EL (cell line): ENCODE measurements at regions not wholly inside any gene's neighbourhood (a gene's known extent, or its start where the extent isn't known, plus 50 kb on each side); places are given as distances from the start of the nearest gene placed in this dataset.

Source experiments
- DNase-seq: peaks from one replicate; pipeline ENCODE4 v3.0.0-alpha.2; 2016

DNA sequence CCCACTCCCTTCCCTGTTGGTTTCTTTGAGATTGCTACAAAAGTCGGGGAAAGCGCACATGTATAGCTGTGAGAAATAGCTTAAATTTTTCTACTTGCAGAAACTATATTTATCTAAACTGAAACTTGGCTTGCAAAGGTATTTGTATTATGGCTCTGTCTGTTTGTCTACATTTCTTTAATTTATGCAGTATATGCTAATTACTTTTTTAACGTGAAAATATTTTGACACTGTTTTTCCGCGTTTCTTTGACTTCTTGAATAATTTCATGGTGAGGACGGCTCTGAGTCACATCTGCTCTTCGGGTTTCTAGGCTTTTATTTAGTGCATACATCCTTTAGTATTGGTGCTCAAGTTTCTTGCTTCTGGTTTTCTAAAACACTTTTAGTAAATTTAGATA, 182.1 kb upstream of the ZRANB2 start:
- DNase-seq = no peak

DNA sequence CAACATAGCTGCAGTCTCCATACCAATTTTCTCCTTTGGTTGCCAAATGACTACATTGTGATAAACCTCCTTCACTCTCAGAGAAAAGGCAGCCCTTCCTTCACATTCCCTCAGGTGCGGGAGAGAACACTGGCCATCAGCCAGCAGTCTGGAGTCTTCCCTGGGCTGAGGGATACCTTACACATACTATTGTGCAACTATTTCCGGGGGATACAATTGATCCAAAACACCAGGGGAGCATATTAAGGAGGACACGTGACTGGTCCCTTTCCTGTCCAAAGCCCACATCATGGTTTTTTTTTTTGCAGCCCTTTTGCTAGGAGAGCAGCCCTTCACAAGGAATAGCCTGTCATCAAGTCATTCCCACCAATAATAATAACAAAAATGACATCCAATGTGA, 172.1 kb upstream of the ZRANB2 start:
- no peak for DNase-seq

DNA sequence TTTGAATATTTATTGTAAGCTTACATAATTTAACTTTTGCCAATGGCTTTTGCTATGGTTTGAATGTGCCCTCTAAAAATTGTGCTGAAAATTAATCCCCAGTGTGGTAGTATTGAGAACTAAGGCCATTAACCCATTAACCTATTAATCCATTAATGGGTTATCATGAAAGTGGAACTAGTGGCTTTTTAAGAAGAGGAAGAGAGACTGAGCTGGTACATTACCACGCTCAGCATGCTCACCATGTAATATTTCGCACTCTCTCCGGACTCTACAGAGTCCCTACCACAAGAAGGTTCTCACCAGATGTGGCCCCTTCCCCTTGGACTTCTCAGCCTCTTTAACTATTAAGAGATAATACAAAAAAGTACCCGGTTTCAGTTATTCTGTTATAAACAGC, 164.4 kb upstream of the ZRANB2 start:
- DNase-seq = no peak

DNA sequence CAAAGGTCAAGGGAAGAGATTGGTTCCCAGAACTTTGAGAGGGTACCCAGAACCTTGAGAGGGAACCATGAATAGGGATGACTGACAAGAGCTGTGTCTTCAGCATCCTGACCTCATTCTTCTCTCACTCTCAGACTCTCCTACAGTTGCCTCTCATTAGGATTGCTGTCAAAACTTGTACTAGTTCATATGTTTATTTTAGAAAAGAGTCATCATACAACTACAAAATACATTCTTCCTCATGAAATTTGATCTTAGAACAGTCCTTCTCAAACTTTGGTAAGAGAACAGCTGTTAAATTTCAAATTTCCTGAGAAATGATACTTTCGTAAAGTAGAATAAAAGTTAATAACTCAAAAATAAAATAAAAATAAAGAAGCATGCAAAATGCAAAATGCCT, 161.4 kb upstream of the ZRANB2 start:
- DNase-seq = no peak

DNA sequence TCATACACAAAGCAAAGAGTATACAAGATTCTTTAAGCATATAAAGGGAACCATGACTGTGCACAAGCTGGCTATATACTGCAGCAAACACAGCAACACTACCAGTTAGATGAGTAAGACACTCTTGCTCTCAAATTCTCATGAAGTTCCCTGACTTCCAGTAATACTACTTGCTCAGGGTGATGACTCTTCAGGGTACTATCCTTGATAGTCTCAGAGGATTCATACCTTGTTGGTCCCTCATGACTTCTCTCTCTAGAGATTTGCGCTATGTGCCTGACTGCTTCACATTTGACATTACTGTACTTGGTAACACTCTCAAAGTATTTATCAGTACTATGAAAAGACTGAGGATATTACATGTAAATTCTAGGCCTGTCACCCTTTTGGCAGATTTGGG, 159.8 kb upstream of the ZRANB2 start:
- DNase-seq = no peak

DNA sequence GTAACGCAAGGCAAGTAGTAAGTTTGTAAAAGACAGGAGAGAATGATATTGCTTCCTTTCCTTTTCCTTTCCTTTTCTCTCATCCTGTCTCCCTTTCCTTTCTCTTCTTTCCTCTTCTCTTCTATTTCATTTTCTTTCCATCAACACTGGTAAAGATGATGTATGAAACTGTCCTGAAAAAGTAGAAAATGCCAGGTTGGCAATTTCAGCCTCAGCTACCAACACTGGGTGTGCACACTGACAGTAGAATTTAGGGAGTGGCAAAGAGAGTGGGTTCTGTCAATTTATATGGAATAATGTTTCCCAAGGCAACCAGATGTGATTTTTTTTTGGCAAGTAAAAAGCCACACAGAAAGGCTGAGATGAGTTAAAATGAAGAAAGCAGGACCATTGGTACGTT, 155.7 kb upstream of the ZRANB2 start:
- DNase-seq = no peak

DNA sequence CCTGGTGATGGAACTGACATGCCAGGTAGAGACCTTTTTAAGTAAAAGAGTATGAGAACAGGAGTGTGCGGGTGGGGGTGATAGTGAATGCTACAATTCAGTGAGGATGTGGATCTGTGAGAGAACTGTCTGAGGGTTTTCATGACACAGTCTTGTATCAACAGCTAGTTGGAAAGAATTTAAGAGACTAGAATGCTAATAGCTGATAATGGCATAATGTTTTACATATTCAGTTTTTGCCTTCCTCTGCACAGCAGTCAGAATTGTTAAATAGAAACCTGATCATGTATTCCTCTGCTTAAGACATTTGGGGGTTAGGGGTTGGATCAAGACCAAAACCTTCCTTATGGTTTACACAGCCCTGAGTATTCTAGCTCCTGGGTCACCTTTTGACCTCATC, 152.8 kb upstream of the ZRANB2 start:
- no peak for DNase-seq

DNA sequence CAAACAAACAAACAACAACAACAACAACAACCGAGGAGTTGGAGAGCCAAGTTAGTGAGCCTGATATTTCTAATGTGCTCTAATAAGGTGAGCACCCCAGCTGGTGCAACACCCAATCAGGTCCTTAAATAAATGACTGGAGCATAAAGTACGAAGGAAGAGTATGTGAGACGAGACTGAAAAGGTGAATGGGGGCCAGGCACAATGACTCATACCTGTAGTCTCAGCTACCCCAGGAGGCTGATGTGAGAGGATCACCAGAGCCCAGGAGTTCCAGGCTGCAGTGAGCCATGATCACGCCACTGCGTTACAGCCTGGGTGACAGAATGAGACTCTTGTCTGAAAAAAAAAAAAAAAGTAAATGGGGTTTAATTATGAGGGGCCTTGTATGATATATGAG, 152.0 kb upstream of the ZRANB2 start:
- DNase-seq = no peak

DNA sequence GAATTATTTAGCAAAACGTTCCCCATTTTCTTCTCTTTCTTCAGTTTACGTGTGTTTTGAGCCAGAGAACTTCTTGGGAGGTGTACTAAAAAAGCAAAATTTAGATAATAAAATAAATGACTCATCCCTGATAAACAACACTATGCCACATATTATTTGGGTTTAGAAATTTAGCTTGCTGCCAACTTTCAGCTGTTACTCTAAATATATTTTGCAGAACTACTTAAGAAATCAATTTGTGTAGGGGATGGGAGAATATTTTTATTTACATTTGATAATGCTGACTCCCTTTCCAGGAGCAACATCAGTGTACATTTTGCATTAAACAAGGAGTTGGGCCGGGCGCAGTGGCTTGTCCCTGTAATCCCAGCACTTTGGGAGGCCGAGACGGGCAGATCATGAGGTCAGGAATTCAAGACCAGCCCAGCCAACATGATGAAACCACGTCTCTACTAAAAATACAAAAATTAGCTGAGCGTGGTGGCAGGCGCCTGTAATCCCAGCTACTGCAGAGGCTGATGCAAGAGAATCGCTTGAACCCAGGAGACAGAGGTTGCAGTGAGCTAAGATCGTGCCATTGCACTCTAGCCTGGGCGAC, 151.4 kb upstream of the ZRANB2 start:
- no peak for DNase-seq

DNA sequence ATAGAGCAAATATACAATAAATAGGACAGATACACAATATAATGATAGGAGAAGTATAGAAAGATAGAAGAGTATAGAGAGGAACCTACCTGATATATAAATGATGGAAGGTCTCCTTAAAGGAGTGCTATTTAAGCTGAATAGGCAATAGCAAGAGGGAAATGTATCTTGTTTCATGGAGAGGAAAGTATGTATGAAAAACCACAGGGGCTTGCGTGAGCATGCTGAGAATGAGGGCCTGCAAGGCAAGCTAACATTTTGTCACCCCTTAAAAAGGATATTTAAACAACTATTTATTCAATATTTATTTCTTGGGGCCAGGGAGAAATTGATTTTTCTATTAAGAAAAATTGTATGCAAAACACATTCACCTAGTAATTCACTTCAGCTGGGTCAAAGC, 150.9 kb upstream of the ZRANB2 start:
- no peak for DNase-seq

DNA sequence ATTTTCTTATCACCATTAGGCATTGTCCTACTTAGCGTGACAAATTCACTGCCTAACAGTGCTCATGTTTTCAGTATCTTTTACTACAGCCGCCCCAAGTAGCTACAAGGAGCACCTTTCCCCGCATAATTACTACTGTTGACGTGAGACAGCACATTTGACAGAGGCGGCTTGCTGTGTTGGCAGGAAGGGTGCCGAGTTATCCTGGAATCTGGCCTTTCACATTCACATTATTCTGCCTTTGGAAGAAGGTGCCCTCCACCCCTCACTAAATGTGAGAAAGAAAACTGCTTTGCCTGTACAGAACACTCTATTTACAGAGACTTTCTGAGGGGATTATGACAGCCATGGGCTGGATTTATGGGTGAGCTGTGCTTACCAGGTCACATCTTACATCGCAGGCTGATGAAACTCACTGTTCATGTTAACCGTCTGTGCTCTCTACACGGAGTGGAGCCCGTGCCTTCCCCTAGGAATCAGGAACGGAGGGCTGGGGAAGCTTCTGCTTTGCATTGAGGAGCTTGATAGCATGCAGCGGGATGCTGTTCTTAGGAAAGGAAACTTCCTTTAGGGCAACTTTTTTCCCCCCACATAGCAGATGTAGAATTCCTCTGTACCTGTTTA, 148.0 kb upstream of the ZRANB2 start:
- no peak for DNase-seq

DNA sequence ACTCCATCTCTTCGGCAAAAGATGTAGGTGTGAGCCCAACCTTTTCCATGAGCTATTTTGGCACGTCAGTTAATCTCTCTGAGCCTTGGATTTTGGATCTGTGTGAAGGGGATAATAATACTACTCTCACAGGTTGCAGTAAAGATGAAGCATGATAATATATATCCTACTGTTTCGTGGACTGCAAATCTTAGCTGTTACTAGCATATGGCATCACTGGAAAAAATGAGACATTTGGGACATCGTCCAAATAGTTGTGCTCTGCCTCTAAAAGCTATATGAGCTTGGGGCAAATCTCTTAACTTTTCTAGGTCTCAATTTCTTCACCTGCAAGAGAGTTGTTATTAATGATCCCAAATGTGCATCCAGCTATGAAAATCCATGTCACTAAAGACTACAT, 147.4 kb upstream of the ZRANB2 start:
- DNase-seq = no peak

DNA sequence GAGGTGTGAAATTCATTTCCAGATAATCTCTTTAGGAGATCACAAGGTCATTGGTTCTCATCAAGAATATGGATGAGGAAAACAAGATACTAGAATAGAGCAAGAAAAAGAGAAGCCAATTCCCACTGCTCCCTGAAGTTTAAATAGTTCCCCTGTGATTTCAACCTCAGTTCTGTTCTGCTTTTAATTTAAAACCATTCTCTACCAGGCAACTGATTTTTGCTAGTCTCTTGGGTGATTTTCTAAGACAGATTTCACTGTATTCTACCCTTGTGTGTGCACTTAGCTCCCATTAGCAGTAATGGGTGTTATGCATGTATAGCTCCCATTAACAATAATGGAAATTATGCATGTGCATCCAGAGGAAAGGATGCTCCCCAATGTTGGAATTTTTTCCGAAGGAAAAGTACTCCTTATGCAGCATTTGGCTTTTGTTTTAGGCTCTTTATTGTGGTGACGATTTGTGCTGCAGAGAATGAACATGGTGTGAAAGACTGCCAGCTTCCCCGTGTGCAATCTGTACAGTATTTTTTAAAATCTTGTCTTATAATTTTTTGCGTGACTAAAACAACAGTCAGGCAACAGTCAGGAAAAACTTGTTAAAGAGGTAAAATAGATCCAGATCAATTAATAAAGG, 144.0 kb upstream of the ZRANB2 start:
- DNase-seq = no peak

DNA sequence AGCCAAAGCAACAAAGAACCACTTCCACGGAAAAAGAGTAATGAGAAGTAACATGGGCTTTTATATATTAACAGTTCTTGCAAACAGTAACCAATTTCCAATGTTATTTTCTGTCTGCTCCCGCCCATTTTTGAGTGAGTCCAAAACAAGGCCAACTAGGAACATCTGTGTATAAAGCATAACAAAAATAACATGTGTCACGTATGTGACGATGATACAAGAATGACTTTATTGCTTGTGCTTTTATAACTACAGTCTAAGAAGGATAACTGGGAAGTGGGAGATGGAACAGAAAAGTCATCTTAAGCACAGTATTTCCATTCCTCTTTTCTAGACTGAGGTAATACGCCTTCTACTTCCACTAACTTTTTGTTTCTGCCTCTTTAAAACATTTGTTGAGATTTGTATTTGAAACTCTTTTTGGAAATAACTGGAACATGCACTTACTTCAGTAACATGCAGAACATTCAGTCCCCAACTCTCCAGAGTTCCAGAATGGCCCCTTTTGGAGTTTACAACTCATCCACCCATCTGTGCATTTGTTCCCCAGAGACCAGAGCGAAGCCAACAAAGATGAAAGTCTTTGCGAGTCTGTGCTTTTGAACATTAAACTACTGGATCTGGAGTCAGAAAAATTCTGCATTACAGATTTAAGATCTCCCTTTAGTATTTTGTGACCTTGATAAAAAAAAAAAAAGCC, 143.0 kb upstream of the ZRANB2 start:
- DNase-seq = no peak

DNA sequence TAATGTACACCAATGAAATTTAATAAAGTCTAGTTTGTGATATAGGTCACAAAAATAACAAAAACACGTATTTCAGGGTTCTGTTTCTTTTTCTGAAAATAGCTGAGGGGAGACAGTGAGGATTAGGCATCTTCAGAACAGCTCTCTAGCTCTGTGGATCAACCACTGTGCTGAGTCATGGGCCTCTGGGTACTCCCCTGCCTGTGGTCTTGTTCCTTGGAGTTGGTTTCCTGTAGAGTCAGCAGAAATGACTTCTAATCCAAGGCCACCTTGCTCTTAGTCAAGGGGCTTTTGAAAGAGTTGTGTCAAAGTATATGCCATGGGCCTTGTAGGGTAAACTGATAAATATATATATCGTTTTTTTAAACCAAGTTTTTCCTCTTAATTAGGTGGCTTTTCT, 141.8 kb upstream of the ZRANB2 start:
- DNase-seq = peak; percentile 11

DNA sequence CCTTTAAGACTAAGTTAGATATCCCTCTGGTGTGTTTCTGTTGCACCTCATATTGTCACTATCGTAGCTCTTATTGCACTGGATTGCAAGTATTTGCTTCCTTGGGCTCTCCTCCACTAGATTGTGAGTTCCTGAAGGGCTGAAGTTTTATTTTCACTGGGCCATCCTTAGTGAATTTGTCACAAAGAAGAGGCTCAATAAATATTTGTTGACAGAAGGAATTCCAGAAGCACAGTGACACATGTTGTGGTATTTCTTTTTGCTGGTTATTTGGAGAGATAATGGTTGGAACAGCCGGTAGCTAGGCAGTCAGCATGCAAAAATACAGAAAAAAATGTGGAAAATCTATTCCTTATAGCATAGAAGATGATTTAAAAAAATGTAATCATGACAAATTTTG, 129.9 kb upstream of the ZRANB2 start:
- peak; percentile 1 for DNase-seq

DNA sequence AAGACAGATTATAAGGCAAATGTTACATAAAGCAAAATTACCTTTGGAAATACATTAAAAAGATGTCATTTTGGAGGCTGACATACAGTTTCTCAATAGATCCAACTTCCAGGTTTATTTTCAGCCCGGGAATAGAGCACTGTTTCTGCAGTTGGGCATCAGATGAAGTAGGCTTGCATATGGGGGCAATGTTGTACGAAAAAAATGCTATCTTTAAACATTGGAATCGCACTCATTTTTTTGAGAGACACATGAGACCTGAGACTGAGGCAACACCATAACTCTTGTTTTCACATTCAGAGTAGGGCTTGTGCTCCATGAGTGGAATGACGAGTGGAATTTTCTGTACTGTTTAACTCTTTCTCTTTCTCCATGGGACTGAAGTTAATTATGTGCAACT, 122.4 kb upstream of the ZRANB2 start:
- no peak for DNase-seq

DNA sequence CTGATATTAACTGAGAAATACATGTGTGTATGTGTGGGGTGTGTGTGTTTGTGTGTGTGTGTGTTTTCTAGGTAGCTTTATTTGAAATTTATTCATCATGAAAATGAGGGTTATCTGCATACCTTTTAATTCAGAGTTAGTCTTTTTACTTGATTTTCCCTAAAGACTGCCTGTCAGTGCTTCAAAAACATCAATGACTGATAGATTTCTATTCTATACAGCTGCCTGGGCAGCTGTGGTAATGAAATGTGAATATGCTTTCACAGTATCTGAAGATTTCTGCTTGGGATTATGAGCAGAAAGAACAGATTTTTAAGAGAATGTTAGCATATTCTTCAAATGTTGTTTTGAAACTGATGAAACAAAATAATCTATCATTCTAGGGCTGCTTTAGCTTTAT, 119.7 kb upstream of the ZRANB2 start:
- DNase-seq = no peak

DNA sequence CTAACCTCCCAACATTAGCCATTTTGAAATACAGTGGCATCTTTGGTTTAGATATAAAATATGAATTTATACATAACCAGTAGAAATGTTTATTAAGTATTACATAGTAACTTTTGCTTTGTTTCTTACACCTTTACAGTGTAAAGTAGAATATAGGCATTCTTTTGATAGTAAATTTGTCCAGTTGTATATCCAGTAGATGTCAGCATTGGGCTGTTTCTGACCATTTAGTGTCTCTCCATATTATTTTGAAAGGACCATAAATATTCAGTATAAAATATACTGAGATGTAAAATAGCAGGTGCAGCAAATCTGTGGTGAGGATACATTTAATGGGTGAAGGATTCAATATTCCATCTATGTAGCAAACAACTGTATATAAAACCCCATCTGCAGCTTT, 115.8 kb upstream of the ZRANB2 start:
- peak; percentile 8 for DNase-seq

DNA sequence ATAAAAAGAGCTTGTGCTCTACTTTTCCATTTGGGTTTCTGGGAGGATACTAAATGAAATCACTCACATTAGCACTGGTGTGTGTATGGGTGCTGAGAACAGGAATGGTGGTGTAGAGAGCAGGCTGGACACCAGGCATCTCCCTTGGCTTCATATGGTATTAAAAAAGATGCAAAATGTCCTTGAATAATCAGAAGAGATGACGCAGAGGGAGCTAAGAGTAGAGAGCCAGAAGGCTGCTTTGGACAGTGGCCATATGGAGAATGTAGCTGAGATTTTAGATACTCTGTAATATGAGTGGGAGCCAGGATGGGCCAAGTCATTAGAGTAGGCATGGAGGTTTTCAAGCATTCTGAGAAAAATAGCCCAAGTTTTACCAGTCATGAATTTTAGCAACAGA, 112.3 kb upstream of the ZRANB2 start:
- DNase-seq = no peak

DNA sequence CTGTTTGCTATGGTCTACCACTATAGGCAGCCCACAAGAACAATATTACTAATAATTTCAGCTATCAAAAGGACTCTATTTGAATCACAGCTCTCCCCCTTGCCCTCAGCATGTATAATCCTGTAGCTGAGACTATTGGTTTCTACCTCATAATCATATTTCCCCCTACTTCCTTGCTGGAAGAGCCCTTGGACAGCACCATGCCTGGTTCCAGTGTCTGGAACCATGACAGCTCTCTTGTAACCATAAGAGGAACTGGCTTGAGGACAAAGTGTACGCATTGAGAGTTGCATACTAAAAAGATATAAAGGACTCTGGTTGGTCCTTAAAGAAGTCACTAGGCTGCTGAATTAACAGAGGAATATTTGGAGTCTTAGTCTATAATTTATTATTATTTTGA, 110.7 kb upstream of the ZRANB2 start:
- DNase-seq = no peak

DNA sequence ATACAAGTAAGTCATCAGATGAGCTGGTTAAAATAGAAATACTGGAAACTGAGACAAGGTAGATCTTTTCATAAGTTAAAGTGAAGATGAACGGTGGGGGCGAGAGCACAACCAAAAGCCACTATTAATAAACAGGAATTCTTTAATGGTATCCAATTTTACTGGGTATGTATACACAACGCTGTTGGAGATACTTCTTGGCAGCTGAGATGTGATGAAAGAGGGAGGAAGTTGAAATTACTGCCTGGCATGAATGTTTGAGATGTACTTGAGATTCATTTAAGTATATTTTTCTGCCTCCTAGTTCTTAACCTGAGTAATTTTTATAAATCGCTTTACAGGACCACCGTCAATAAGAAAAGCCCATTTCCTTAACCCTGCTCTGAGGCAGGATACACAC, 110.0 kb upstream of the ZRANB2 start:
- no peak for DNase-seq

DNA sequence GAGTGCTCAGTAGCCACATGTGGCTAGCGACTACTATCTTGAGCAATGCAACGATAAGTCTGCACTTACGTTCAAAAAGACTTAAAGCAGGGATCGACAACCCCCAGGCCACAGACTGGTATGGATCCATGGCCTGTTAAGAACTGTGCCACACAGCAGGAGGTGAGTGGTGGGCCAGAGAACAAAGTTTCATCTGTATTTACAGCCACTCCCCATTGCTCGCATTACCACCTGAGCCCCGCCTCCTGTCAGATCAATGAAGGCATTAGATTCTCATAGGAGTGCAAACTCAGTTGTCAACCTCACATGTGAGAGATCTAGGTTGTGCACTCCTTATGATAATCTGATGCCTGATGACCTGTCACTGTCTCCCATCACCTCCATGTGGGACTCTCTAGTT, 103.6 kb upstream of the ZRANB2 start:
- no peak for DNase-seq

DNA sequence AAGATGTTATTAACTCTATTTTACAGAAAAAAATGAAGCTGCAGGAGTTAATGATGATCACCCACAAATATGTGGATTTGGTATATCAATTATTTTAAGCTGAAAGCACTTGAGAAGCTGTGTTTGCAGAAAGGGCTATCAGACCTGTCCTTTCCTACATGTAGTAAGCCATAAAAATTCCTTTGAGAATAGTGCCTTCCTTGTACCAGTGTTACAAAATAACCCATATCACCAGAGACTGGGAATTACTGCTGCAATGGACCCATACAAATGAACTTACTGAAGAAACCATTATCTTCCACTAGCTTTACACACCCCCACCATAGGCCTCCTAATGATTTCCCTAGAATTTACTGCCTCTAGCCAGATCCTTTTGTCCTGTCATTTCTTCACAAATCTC, 99.2 kb upstream of the ZRANB2 start:
- DNase-seq = no peak
